ENCODE measurements at regions not wholly inside any gene's neighbourhood (a gene's known extent, or its start where the extent isn't known, plus 50 kb on each side); places are given as distances from the start of the nearest gene placed in this dataset.

DNA sequence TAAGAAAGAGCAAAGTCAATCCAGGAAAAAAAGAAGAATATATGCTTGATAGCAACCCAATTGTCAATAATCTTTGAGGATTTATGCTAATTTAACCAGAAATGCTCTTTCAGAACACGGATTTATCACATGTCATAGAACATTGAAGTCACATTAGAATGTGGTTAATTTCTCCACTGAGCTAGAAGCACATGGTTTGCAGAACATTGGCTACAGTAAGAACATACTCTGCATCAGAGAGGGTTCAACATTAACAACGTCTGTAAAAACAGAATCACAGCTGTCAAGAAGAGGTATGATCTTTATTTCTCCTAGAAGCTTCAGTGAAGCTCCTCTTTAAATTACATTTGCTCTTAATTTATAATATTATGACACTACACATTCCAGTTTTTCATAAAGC, 619.7 kb upstream of the AGTR1 start:
- Histone ChIP-seq H3K4me3 (ENCODE audit: low read length) (no peak overlapping the region), H3K36me3 (ENCODE audit: control insufficient read depth, insufficient read depth, low read length) (no peaks in the 10 kb centered on the region), H3K9me3 (ENCODE audit: control insufficient read depth, low read length) (no peaks in the 10 kb centered on the region), H3K9ac (ENCODE audit: extremely low read depth, low read length, poor library complexity, severe bottlenecking) (no peak overlapping the region), H3K27ac (ENCODE audit: low read depth, low read length) (no peak overlapping the region), H3K27me3 (ENCODE audit: control insufficient read depth, insufficient read depth, low read length, poor library complexity, severe bottlenecking) (no peaks in the 10 kb centered on the region), H3K4me1 (ENCODE audit: control insufficient read depth, insufficient read depth, low read length) (peaks cover 7% of the 10 kb centered on the region)
- Mint-ChIP-seq H3K9me3 (no peaks in the 10 kb centered on the region), H3K36me3 (ENCODE audit: low read depth) (no peaks in the 10 kb centered on the region), H3K4me1 (peaks cover 5% of the 10 kb centered on the region), H3K4me3 (no peak overlapping the region), H3K27ac (no peak overlapping the region), H3K27me3 (ENCODE audit: insufficient read depth) (no peaks in the 10 kb centered on the region)
- TF ChIP-seq, protein P1, sequence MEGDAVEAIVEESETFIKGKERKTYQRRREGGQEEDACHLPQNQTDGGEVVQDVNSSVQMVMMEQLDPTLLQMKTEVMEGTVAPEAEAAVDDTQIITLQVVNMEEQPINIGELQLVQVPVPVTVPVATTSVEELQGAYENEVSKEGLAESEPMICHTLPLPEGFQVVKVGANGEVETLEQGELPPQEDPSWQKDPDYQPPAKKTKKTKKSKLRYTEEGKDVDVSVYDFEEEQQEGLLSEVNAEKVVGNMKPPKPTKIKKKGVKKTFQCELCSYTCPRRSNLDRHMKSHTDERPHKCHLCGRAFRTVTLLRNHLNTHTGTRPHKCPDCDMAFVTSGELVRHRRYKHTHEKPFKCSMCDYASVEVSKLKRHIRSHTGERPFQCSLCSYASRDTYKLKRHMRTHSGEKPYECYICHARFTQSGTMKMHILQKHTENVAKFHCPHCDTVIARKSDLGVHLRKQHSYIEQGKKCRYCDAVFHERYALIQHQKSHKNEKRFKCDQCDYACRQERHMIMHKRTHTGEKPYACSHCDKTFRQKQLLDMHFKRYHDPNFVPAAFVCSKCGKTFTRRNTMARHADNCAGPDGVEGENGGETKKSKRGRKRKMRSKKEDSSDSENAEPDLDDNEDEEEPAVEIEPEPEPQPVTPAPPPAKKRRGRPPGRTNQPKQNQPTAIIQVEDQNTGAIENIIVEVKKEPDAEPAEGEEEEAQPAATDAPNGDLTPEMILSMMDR (conservative IDR thresholded peaks at IDR 0.05), result no peak
- WGBS, 2 experiments (ENCODE audit: insufficient coverage in 1 of 2, insufficient read length in 1 of 2), result 92 to 96% methylated on average over 2 of the region's 2 CpGs
- no peak for DNase-seq

DNA sequence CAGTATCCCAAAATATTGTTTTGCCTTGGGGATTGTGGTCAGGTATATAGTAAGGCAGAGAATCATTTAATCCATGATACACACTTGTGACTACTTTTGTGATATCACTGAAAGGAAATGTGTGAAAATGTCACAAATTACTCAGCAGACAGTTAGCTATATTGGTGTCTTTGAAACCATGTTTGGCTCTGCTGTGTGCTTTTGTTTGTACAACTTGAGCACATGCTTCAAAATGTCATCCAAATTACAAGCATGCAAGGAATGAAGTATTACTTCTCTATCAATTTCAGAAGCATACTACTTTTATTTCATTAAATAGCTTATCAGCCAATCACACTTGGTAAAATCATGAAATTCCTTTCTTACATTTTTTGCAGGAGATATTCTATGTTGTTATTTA, 619.0 kb upstream of the AGTR1 start:
- TF ChIP-seq, protein P1 (conservative IDR thresholded peaks at IDR 0.05), result no peak
- Histone ChIP-seq H3K9ac (ENCODE audit: extremely low read depth, low read length, poor library complexity, severe bottlenecking) (no peak overlapping the region), H3K4me1 (ENCODE audit: control insufficient read depth, insufficient read depth, low read length) (peaks cover 7% of the 10 kb centered on the region), H3K27ac (ENCODE audit: low read depth, low read length) (no peak overlapping the region), H3K4me3 (ENCODE audit: low read length) (no peak overlapping the region), H3K9me3 (ENCODE audit: control insufficient read depth, low read length) (no peaks in the 10 kb centered on the region), H3K27me3 (ENCODE audit: control insufficient read depth, insufficient read depth, low read length, poor library complexity, severe bottlenecking) (no peaks in the 10 kb centered on the region), H3K36me3 (ENCODE audit: control insufficient read depth, insufficient read depth, low read length) (no peaks in the 10 kb centered on the region)
- Mint-ChIP-seq H3K27ac (no peak overlapping the region), H3K27me3 (ENCODE audit: insufficient read depth) (no peaks in the 10 kb centered on the region), H3K36me3 (ENCODE audit: low read depth) (no peaks in the 10 kb centered on the region), H3K9me3 (no peaks in the 10 kb centered on the region), H3K4me1 (peaks cover 7% of the 10 kb centered on the region), H3K4me3 (no peak overlapping the region)
- DNase-seq, result no peak

DNA sequence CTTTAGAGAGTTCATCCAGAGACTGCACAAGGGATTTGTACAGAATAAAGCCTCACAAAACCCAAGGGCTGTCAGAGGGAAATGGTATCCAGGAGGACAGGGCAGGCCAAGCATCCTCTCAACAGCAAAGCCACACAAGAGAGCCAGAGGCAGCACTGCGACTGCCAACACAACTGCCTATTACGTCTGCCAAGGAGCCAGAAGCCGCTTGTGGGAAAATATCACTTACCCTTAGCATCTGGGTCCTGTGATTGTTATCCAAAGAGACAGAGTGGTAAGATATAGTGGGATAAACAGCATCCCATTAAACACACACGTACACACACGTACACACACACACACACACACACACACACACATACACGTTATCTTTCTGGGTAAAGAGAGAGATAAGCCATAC, 618.3 kb upstream of the AGTR1 start:
- Mint-ChIP-seq H3K4me3 (no peak overlapping the region), H3K27me3 (ENCODE audit: insufficient read depth) (no peaks in the 10 kb centered on the region), H3K9me3 (no peaks in the 10 kb centered on the region), H3K4me1 (peaks cover 10% of the 10 kb centered on the region), H3K27ac (no peak overlapping the region), H3K36me3 (ENCODE audit: low read depth) (no peaks in the 10 kb centered on the region)
- TF ChIP-seq, protein P1 (conservative IDR thresholded peaks at IDR 0.05), result no peak
- no peak for DNase-seq
- no peaks in the 10 kb centered on the region for H3K36me3 ChIP-seq (ENCODE audit: control insufficient read depth, insufficient read depth, low read length)
- peaks cover 7% of the 10 kb centered on the region for H3K4me1 ChIP-seq (ENCODE audit: control insufficient read depth, insufficient read depth, low read length)
- H3K27me3 ChIP-seq (ENCODE audit: control insufficient read depth, insufficient read depth, low read length, poor library complexity, severe bottlenecking), result no peaks in the 10 kb centered on the region
- no peak overlapping the region for H3K9ac ChIP-seq (ENCODE audit: extremely low read depth, low read length, poor library complexity, severe bottlenecking)
- H3K27ac ChIP-seq (ENCODE audit: low read depth, low read length), result peak overlapping the region; percentile 3
- no peaks in the 10 kb centered on the region for H3K9me3 ChIP-seq (ENCODE audit: control insufficient read depth, low read length)
- H3K4me3 ChIP-seq (ENCODE audit: low read length), result no peak overlapping the region
- 96% methylated on average over 3 of the region's 6 CpGs; no CpG with 5 or more reads in 1 of the 2 experiments for WGBS, 2 experiments (ENCODE audit: insufficient coverage in 1 of 2, insufficient read length in 1 of 2)
